ENCODE measurements at regions not wholly inside any gene's neighbourhood (a gene's known extent, or its start where the extent isn't known, plus 50 kb on each side); places are given as distances from the start of the nearest gene placed in this dataset.

- no peak overlapping the region for H3K27ac Mint-ChIP-seq
- no peaks in the 10 kb centered on the region for H3K27me3 Mint-ChIP-seq (ENCODE audit: low read depth)
- peak; percentile 97 for ATAC-seq
- CTCF ChIA-PET, result interaction anchor here (0.5 to 2.0 kb wide), 30 partner anchors 9 to 1179 kb away, joined by 3 to 15 read pairs (median 3); partner anchors contain the start of gene CHRM3
- peak; percentile 80 for DNase-seq (ENCODE audit: low spot score)
- POLR2A ChIA-PET, result interaction anchor here (0.9 kb wide), 1 partner anchor 84 kb away, joined by 3 read pairs; no protein-coding TSS in a partner anchor
- H3K4me3 Mint-ChIP-seq, result peak overlapping the region; percentile 46
- H3K4me1 Mint-ChIP-seq, result peaks cover 14% of the 10 kb centered on the region
- peaks cover 9% of the 10 kb centered on the region for H3K9me3 Mint-ChIP-seq
- peak; percentile 91 for TF ChIP-seq CTCF (IDR thresholded peaks at IDR 0.05)
- TF ChIP-seq GABPB1 (CRISPR knock-in tag; IDR thresholded peaks at IDR 0.05), result no peak
- H3K36me3 Mint-ChIP-seq, result peaks cover 7% of the 10 kb centered on the region
These were observed 193.5 kb upstream of the FMN2 start for GRCh38 chr1:239898062-239898730.

- Mint-ChIP-seq H3K27ac (no peak overlapping the region), H3K9me3 (peaks cover 9% of the 10 kb centered on the region), H3K27me3 (ENCODE audit: low read depth) (no peaks in the 10 kb centered on the region), H3K4me3 (no peak overlapping the region), H3K36me3 (peaks cover 7% of the 10 kb centered on the region), H3K4me1 (peaks cover 14% of the 10 kb centered on the region)
- DNase-seq (ENCODE audit: low spot score), result no peak
- TF ChIP-seq ZNF425 (CRISPR knock-in tag; conservative IDR thresholded peaks at IDR 0.05) (no peak), ZNF138 (CRISPR knock-in tag; conservative IDR thresholded peaks at IDR 0.05) (no peak), GABPB1 (CRISPR knock-in tag; IDR thresholded peaks at IDR 0.05) (no peak), ZNF232 (CRISPR knock-in tag; IDR thresholded peaks at IDR 0.05) (no peak), ELF4 (CRISPR knock-in tag; IDR thresholded peaks at IDR 0.05; ENCODE audit: low read depth) (no peak), ZBTB21 (CRISPR knock-in tag; IDR thresholded peaks at IDR 0.05; ENCODE audit: borderline replicate concordance) (no peak), ZNF317 (CRISPR knock-in tag; IDR thresholded peaks at IDR 0.05; ENCODE audit: borderline replicate concordance, low read depth) (no peak), RELA (CRISPR knock-in tag; IDR thresholded peaks at IDR 0.05; ENCODE audit: borderline replicate concordance) (no peak), PREB (CRISPR knock-in tag; IDR thresholded peaks at IDR 0.05; ENCODE audit: borderline replicate concordance) (no peak), MXD4 (CRISPR knock-in tag; IDR thresholded peaks at IDR 0.05; ENCODE audit: borderline replicate concordance) (no peak)
- POLR2A ChIA-PET, result no interaction called here
- peak; percentile 45 for ATAC-seq
- CTCF ChIA-PET, result no interaction called here
These were observed 191.9 kb upstream of the FMN2 start for GRCh38 chr1:239899747-239900146.

GRCh38 chr1:239906394-239906793 is 185.3 kb upstream of the FMN2 start:
- Mint-ChIP-seq H3K36me3 (peaks cover 13% of the 10 kb centered on the region), H3K27me3 (ENCODE audit: low read depth) (no peaks in the 10 kb centered on the region), H3K27ac (no peak overlapping the region), H3K4me3 (no peak overlapping the region), H3K9me3 (peaks cover 8% of the 10 kb centered on the region; the same call in 1 of the 2 replicates), H3K4me1 (peaks cover 10% of the 10 kb centered on the region)
- no peak for DNase-seq (ENCODE audit: low spot score)
- ATAC-seq, result no peak
- ChIA-PET POLR2A (no interaction called here), CTCF (no interaction called here)
- no peak for TF ChIP-seq MXD4 (CRISPR knock-in tag; IDR thresholded peaks at IDR 0.05; ENCODE audit: borderline replicate concordance)
- TF ChIP-seq USF2 (CRISPR knock-in tag; IDR thresholded peaks at IDR 0.05), result no peak
- TF ChIP-seq STAT6 (CRISPR knock-in tag; conservative IDR thresholded peaks at IDR 0.05; ENCODE audit: low read depth), result no peak
- no peak for TF ChIP-seq ZNF416 (CRISPR knock-in tag; IDR thresholded peaks at IDR 0.05)
- TF ChIP-seq TP53 (CRISPR knock-in tag; IDR thresholded peaks at IDR 0.05), result no peak
- no peak for TF ChIP-seq PRRX2 (CRISPR knock-in tag; IDR thresholded peaks at IDR 0.05)
- TF ChIP-seq CTCF (IDR thresholded peaks at IDR 0.05), result no peak

All from WTC11 (cell line).